ENCODE measurements at regions not wholly inside any gene's neighbourhood (a gene's known extent, or its start where the extent isn't known, plus 50 kb on each side); places are given as distances from the start of the nearest gene placed in this dataset.
A peak's percentile ranks its signal among the peaks of the same experiment; 100 is the strongest.
"Not testable (repeated sequence)": the region's sequence is repeated elsewhere in the genome, so short reads cannot be mapped to it uniquely, and the experiment has no call there.

GRCh38 chr3:91348064-91348463 lies 2240.6 kb downstream of the EPHA3 start:
- WGBS = 54% methylated on average over 2 of the region's 2 CpGs
- H3K9me3 ChIP-seq (ENCODE audit: control insufficient read depth, low read length); ATAC-seq; H3K4me1 ChIP-seq (ENCODE audit: control insufficient read depth, insufficient read depth, low read length); H3K4me3 ChIP-seq (ENCODE audit: low read length); intact Hi-C loops (cut with DNase I); DNase-seq; H3K27me3 ChIP-seq (ENCODE audit: control insufficient read depth, insufficient read depth); H3K27ac ChIP-seq (ENCODE audit: low read length): not testable (repeated sequence)

- H3K27ac ChIP-seq (ENCODE audit: low read length); H3K4me1 ChIP-seq (ENCODE audit: control insufficient read depth, insufficient read depth, low read length); DNase-seq; ATAC-seq; H3K4me3 ChIP-seq (ENCODE audit: low read length); H3K27me3 ChIP-seq (ENCODE audit: control insufficient read depth, insufficient read depth); intact Hi-C loops (cut with DNase I); H3K9me3 ChIP-seq (ENCODE audit: control insufficient read depth, low read length): not testable (repeated sequence)
- WGBS = 66% methylated on average over 1 of the region's 1 CpG
These were observed 2241.7 kb downstream of the EPHA3 start for GRCh38 chr3:91349072-91349471.

GRCh38 chr3:91352161-91352560 lies 2244.7 kb downstream of the EPHA3 start:
- H3K4me1 ChIP-seq (ENCODE audit: control insufficient read depth, insufficient read depth, low read length); intact Hi-C loops (cut with DNase I); H3K4me3 ChIP-seq (ENCODE audit: low read length); H3K27me3 ChIP-seq (ENCODE audit: control insufficient read depth, insufficient read depth); H3K27ac ChIP-seq (ENCODE audit: low read length); ATAC-seq; DNase-seq; H3K9me3 ChIP-seq (ENCODE audit: control insufficient read depth, low read length): not testable (repeated sequence)

GRCh38 chr3:91359278-91359677 lies 2251.9 kb downstream of the EPHA3 start:
- H3K9me3 ChIP-seq (ENCODE audit: control insufficient read depth, low read length); ATAC-seq; H3K27me3 ChIP-seq (ENCODE audit: control insufficient read depth, insufficient read depth): not testable (repeated sequence)

GRCh38 chr3:91383100-91383894 lies 2275.9 kb downstream of the EPHA3 start:
- 69% methylated on average over 5 of the region's 5 CpGs for WGBS
- H3K9me3 ChIP-seq (ENCODE audit: control insufficient read depth, low read length); DNase-seq; H3K4me1 ChIP-seq (ENCODE audit: control insufficient read depth, insufficient read depth, low read length); ATAC-seq; H3K27me3 ChIP-seq (ENCODE audit: control insufficient read depth, insufficient read depth); H3K4me3 ChIP-seq (ENCODE audit: low read length); intact Hi-C loops (cut with DNase I); H3K27ac ChIP-seq (ENCODE audit: low read length): not testable (repeated sequence)

More at GRCh38 chr3:91359278-91359677, 2251.9 kb downstream of the EPHA3 start:
- intact Hi-C loops (cut with DNase I); H3K4me3 ChIP-seq (ENCODE audit: low read length); DNase-seq; H3K4me1 ChIP-seq (ENCODE audit: control insufficient read depth, insufficient read depth, low read length); H3K27ac ChIP-seq (ENCODE audit: low read length): not testable (repeated sequence)

- H3K27me3 ChIP-seq (ENCODE audit: control insufficient read depth, insufficient read depth); ATAC-seq; H3K4me1 ChIP-seq (ENCODE audit: control insufficient read depth, insufficient read depth, low read length); H3K27ac ChIP-seq (ENCODE audit: low read length); H3K9me3 ChIP-seq (ENCODE audit: control insufficient read depth, low read length); H3K4me3 ChIP-seq (ENCODE audit: low read length); intact Hi-C loops (cut with DNase I): not testable (repeated sequence)
- DNase-seq = peak in 1 of 3 donors; percentile 24
- 75% methylated on average over 4 of the region's 4 CpGs for WGBS
These were observed 2296.5 kb downstream of the EPHA3 start for GRCh38 chr3:91403938-91404337.

GRCh38 chr3:91442063-91442462 lies 2334.6 kb downstream of the EPHA3 start:
- intact Hi-C loops (cut with DNase I); H3K4me1 ChIP-seq (ENCODE audit: control insufficient read depth, insufficient read depth, low read length); H3K9me3 ChIP-seq (ENCODE audit: control insufficient read depth, low read length); H3K27me3 ChIP-seq (ENCODE audit: control insufficient read depth, insufficient read depth); ATAC-seq; DNase-seq; H3K4me3 ChIP-seq (ENCODE audit: low read length); H3K27ac ChIP-seq (ENCODE audit: low read length): not testable (repeated sequence)

GRCh38 chr3:91442483-91442882 lies 2335.1 kb downstream of the EPHA3 start:
- DNase-seq; H3K27ac ChIP-seq (ENCODE audit: low read length); H3K9me3 ChIP-seq (ENCODE audit: control insufficient read depth, low read length); intact Hi-C loops (cut with DNase I); H3K4me3 ChIP-seq (ENCODE audit: low read length); ATAC-seq; H3K27me3 ChIP-seq (ENCODE audit: control insufficient read depth, insufficient read depth); H3K4me1 ChIP-seq (ENCODE audit: control insufficient read depth, insufficient read depth, low read length): not testable (repeated sequence)
- 54% methylated on average over 4 of the region's 4 CpGs for WGBS

- H3K4me1 ChIP-seq (ENCODE audit: control insufficient read depth, insufficient read depth, low read length); DNase-seq; intact Hi-C loops (cut with DNase I); H3K27me3 ChIP-seq (ENCODE audit: control insufficient read depth, insufficient read depth); H3K9me3 ChIP-seq (ENCODE audit: control insufficient read depth, low read length); ATAC-seq; H3K27ac ChIP-seq (ENCODE audit: low read length); H3K4me3 ChIP-seq (ENCODE audit: low read length): not testable (repeated sequence)
- 80% methylated on average over 2 of the region's 2 CpGs for WGBS
These were observed 2341.0 kb downstream of the EPHA3 start for GRCh38 chr3:91448379-91448778.

- H3K4me1 ChIP-seq (ENCODE audit: control insufficient read depth, insufficient read depth, low read length); ATAC-seq; intact Hi-C loops (cut with DNase I); H3K27ac ChIP-seq (ENCODE audit: low read length); DNase-seq; H3K27me3 ChIP-seq (ENCODE audit: control insufficient read depth, insufficient read depth); H3K4me3 ChIP-seq (ENCODE audit: low read length); H3K9me3 ChIP-seq (ENCODE audit: control insufficient read depth, low read length): not testable (repeated sequence)
- WGBS = 53% methylated on average over 1 of the region's 1 CpG
These were observed 2359.1 kb downstream of the EPHA3 start for GRCh38 chr3:91466517-91466916.

GRCh38 chr3:91469251-91469650 lies 2361.8 kb downstream of the EPHA3 start:
- H3K27me3 ChIP-seq (ENCODE audit: control insufficient read depth, insufficient read depth); DNase-seq; intact Hi-C loops (cut with DNase I); H3K4me1 ChIP-seq (ENCODE audit: control insufficient read depth, insufficient read depth, low read length); ATAC-seq; H3K9me3 ChIP-seq (ENCODE audit: control insufficient read depth, low read length); H3K27ac ChIP-seq (ENCODE audit: low read length); H3K4me3 ChIP-seq (ENCODE audit: low read length): not testable (repeated sequence)
- WGBS = 64% methylated on average over 3 of the region's 3 CpGs

- intact Hi-C loops (cut with DNase I); ATAC-seq; H3K9me3 ChIP-seq (ENCODE audit: control insufficient read depth, low read length); H3K4me3 ChIP-seq (ENCODE audit: low read length); H3K27me3 ChIP-seq (ENCODE audit: control insufficient read depth, insufficient read depth); H3K4me1 ChIP-seq (ENCODE audit: control insufficient read depth, insufficient read depth, low read length); H3K27ac ChIP-seq (ENCODE audit: low read length); DNase-seq: not testable (repeated sequence)
These were observed 2377.6 kb downstream of the EPHA3 start for GRCh38 chr3:91485026-91485425.
